Gastrocnemius medialis (tissue), 4 donors: ENCODE measurements at regions not wholly inside any gene's neighbourhood (a gene's known extent, or its start where the extent isn't known, plus 50 kb on each side); places are given as distances from the start of the nearest gene placed in this dataset.
"Not testable (repeated sequence)": the region's sequence is repeated elsewhere in the genome, so short reads cannot be mapped to it uniquely, and the experiment has no call there.

ENCODE experiments used
- ATAC-seq, 2 donors: fragments of 150-250 bp; one replicate each; pipeline ENCODE4 v1.9.1; 2016
- DNase-seq, 2 donors: peaks; one replicate each; pipeline ENCODE4 v3.0.0-alpha.2; 2019
- H3K27ac ChIP-seq, 4 donors: fragments of 200-600 bp; sonication (generic); 1 replicate in 1 of 4; 2 replicates in 3 of 4; pipeline ENCODE4 v1.5.1; 2016 to 2018; ENCODE audit warnings: mild to moderate bottlenecking in 2 of 4, moderate library complexity in 1 of 4
- H3K27me3 ChIP-seq, 3 donors: fragments of 200-600 bp; sonication (generic) in 2 of 3; 1 replicate in 1 of 3; 2 replicates in 2 of 3; pipeline versions ENCODE4 v1.5.1 to v1.6.0; 2016 to 2019; ENCODE audit warnings: mild to moderate bottlenecking in 1 of 3, moderate library complexity in 1 of 3
- H3K36me3 ChIP-seq, 2 donors: fragments of 200-600 bp; sonication (generic) in 1 of 2; one replicate each; pipeline ENCODE4 v1.5.1; 2017 to 2018
- H3K4me1 ChIP-seq, 2 donors: fragments of 200-600 bp; sonication (generic) in 1 of 2; one replicate each; pipeline ENCODE4 v1.5.1; 2016 to 2017; ENCODE audit warnings: mild to moderate bottlenecking in 2 of 2
- H3K4me3 ChIP-seq, 4 donors: fragments of 200-600 bp; sonication (generic) in 3 of 4; 1 replicate in 1 of 4; 2 replicates in 3 of 4; pipeline ENCODE4 v1.5.1; 2016 to 2019; ENCODE audit warnings: mild to moderate bottlenecking in 2 of 4
- H3K9me3 ChIP-seq, 3 donors: fragments of 200-600 bp; sonication (generic) in 2 of 3; 1 replicate in 1 of 3; 2 replicates in 2 of 3; pipeline ENCODE4 v1.5.1; 2016 to 2019
- CTCF ChIP-seq, 5 experiments: fragments of 450-650 bp in 3 of 5; fragments of 200-600 bp in 2 of 5; sonication (generic) in 2 of 5; IDR thresholded peaks in 4 of 5; conservative IDR thresholded peaks in 1 of 5; 1 replicate in 4 of 5; 2 replicates in 1 of 5; pipeline ENCODE4 v1.5.1; 2016 to 2019; ENCODE audit warnings: antibody characterized with exemption in 5 of 5, mild to moderate bottlenecking in 3 of 5, moderate library complexity in 3 of 5
- POLR2A ChIP-seq, 2 donors: fragments of 450-650 bp; IDR thresholded peaks; one replicate each; pipeline ENCODE4 v1.6.1; 2017; ENCODE audit warnings: antibody characterized with exemption in 2 of 2, mild to moderate bottlenecking in 2 of 2, moderate library complexity in 2 of 2
- in situ Hi-C, 4 donors: fragments of 200-750 bp; cut with MboI; loops; one replicate each; pipeline versions ENCODE4 v1.15.0 to v1.8.0; 2017; ENCODE audit warnings: low sequenced_read_pairs in 4 of 4
- intact Hi-C: fragments of 100-400 bp; cut with DNase I; formaldehyde crosslinking; loops from one replicate; pipeline ENCODE4 v1.15.1; 2023; ENCODE audit warnings: low total_unique reads

GRCh38 chr16:54742436-54742835 lies 188.2 kb upstream of the IRX5 start:
- in situ Hi-C loops, result no loop called here
- no peak overlapping the region for H3K4me3 ChIP-seq
- H3K4me1 ChIP-seq, result no peaks in the 10 kb centered on the region

GRCh38 chr16:54739381-54739780 lies 191.3 kb upstream of the IRX5 start:
- no peak overlapping the region for H3K27ac ChIP-seq
- no peaks in the 10 kb centered on the region for H3K27me3 ChIP-seq
- H3K9me3 ChIP-seq, result no peaks in the 10 kb centered on the region
- no peak overlapping the region for H3K4me3 ChIP-seq
- H3K36me3 ChIP-seq, result no peaks in the 10 kb centered on the region
- DNase-seq (no peak), ATAC-seq (no peak)
- intact Hi-C loops, result no loop called here
- in situ Hi-C loops, result no loop called here
- no peaks in the 10 kb centered on the region for H3K4me1 ChIP-seq
- TF ChIP-seq POLR2A (IDR thresholded peaks at IDR 0.05) (no peak), CTCF (IDR thresholded peaks at IDR 0.05 in 4 of 5, conservative IDR thresholded peaks at IDR 0.05 in 1 of 5) (no peak)

More at GRCh38 chr16:54742436-54742835, 188.2 kb upstream of the IRX5 start:
- TF ChIP-seq POLR2A (IDR thresholded peaks at IDR 0.05) (no peak), CTCF (IDR thresholded peaks at IDR 0.05 in 4 of 5, conservative IDR thresholded peaks at IDR 0.05 in 1 of 5) (no peak)
- Histone ChIP-seq H3K27me3 (no peaks in the 10 kb centered on the region), H3K9me3 (no peaks in the 10 kb centered on the region), H3K27ac (no peak overlapping the region), H3K36me3 (no peaks in the 10 kb centered on the region)
- intact Hi-C loops, result no loop called here
- no peak for DNase-seq
- ATAC-seq, result no peak

- no peak for ATAC-seq
- DNase-seq, result no peak
- Histone ChIP-seq H3K9me3 (no peaks in the 10 kb centered on the region), H3K36me3 (no peaks in the 10 kb centered on the region), H3K4me3 (no peak overlapping the region), H3K4me1 (no peaks in the 10 kb centered on the region), H3K27me3 (peaks cover 0 to 5% (median 0%) of the 10 kb centered on the region in 3 donors), H3K27ac (no peak overlapping the region)
- TF ChIP-seq CTCF (IDR thresholded peaks at IDR 0.05 in 4 of 5, conservative IDR thresholded peaks at IDR 0.05 in 1 of 5) (no peak), POLR2A (IDR thresholded peaks at IDR 0.05) (no peak)
- intact Hi-C loops (no loop called here), in situ Hi-C loops (no loop called here)
These were observed 196.5 kb upstream of the IRX5 start for GRCh38 chr16:54734156-54734555.

- intact Hi-C loops, H3K9me3 ChIP-seq, H3K27ac ChIP-seq, in situ Hi-C loops, ATAC-seq, H3K4me1 ChIP-seq, H3K4me3 ChIP-seq, H3K27me3 ChIP-seq, DNase-seq, H3K36me3 ChIP-seq: not testable (repeated sequence)
These were observed 203.0 kb upstream of the IRX5 start for GRCh38 chr16:54727696-54728095.

- in situ Hi-C loops, result no loop called here
- intact Hi-C loops, result no loop called here
These were observed 206.2 kb upstream of the IRX5 start for GRCh38 chr16:54724346-54724925.

More at GRCh38 chr16:54724346-54724925, 206.2 kb upstream of the IRX5 start:
- DNase-seq (no peak), ATAC-seq (no peak)
- no peak overlapping the region for H3K4me3 ChIP-seq
- H3K4me1 ChIP-seq, result no peaks in the 10 kb centered on the region
- H3K27me3 ChIP-seq, result no peaks in the 10 kb centered on the region
- H3K36me3 ChIP-seq, result no peaks in the 10 kb centered on the region
- no peaks in the 10 kb centered on the region for H3K9me3 ChIP-seq
- no peak for TF ChIP-seq POLR2A (IDR thresholded peaks at IDR 0.05)
- TF ChIP-seq CTCF (IDR thresholded peaks at IDR 0.05 in 4 of 5, conservative IDR thresholded peaks at IDR 0.05 in 1 of 5), result no peak
- no peak overlapping the region for H3K27ac ChIP-seq
